ENCODE measurements at regions not wholly inside any gene's neighbourhood (a gene's known extent, or its start where the extent isn't known, plus 50 kb on each side); places are given as distances from the start of the nearest gene placed in this dataset.

DNA sequence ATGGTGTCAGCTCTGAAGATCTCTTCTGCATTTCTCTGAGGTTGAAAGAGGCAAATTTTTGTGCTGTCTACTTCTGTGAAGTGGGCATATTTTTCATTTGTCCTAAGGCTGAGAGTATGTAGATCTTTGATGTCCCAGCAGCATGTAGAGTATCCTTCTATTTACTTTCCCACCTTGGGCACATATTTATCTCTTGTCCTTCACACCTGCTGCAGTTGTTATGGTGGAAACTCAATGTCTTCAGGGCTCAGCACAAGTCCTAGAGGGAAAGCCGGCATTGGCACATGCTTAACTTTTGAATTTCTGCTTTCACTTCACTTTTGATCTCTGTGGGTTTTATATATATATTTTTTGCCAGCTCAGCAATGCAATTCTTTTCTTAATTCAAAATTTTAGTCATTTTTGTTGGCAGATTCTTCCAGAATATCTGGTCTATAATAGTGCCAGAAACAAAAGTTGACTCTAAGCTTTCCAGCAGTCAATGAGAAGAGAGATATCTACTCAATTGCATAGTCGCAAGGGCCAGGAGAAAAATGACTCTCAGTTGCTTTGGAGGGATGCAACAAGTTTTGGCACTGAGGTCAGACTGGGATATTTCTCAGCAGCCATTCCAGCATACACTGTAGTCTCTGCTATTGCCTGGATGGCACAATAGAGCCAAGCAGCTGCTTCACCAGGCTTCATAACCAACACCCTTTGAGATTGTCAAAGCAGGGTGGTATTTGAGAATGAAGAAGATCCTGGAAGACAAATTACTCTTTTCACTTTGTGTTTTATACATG, 127.8 kb upstream of the FAT1 start:
- ATAC-seq (no peak), DNase-seq (no peak)
- H3K9me3 ChIP-seq = no peaks in the 10 kb centered on the region
- intact Hi-C loops (cut with DNase I) = no loop called here
- no peaks in the 10 kb centered on the region for H3K4me1 ChIP-seq
- 85% methylated on average over 2 of the region's 2 CpGs for WGBS (ENCODE audit: insufficient coverage, low coverage, low lambda C conversion rate, missing lambda C conversion rate)
- H3K27me3 ChIP-seq = no peaks in the 10 kb centered on the region
- TF ChIP-seq POLR2A (IDR thresholded peaks at IDR 0.05) = no peak
- TF ChIP-seq, protein P1, sequence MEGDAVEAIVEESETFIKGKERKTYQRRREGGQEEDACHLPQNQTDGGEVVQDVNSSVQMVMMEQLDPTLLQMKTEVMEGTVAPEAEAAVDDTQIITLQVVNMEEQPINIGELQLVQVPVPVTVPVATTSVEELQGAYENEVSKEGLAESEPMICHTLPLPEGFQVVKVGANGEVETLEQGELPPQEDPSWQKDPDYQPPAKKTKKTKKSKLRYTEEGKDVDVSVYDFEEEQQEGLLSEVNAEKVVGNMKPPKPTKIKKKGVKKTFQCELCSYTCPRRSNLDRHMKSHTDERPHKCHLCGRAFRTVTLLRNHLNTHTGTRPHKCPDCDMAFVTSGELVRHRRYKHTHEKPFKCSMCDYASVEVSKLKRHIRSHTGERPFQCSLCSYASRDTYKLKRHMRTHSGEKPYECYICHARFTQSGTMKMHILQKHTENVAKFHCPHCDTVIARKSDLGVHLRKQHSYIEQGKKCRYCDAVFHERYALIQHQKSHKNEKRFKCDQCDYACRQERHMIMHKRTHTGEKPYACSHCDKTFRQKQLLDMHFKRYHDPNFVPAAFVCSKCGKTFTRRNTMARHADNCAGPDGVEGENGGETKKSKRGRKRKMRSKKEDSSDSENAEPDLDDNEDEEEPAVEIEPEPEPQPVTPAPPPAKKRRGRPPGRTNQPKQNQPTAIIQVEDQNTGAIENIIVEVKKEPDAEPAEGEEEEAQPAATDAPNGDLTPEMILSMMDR (IDR thresholded peaks at IDR 0.05) = no peak
- no peak overlapping the region for H3K27ac ChIP-seq
- H3K4me3 ChIP-seq = no peak overlapping the region
- no peaks in the 10 kb centered on the region for H3K36me3 ChIP-seq

DNA sequence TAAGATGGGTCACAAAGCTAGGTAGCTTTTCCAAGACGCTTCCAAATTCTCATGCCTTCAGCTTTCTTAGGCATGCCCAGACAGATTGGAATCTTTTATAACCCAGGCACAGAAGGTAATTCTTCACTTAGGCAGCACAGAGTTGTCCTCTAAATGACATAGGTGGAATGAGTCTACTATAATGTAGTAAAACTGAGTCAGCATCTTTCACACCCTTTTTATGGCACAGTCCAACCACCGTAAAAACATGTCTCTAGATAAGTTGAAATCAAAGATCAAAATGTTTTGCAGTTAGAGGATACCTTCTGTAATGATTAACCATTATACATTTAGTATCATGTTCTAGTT, 128.4 kb upstream of the FAT1 start:
- TF ChIP-seq POLR2A (IDR thresholded peaks at IDR 0.05) = no peak
- TF ChIP-seq, protein P1 (IDR thresholded peaks at IDR 0.05) = no peak
- intact Hi-C loops (cut with DNase I) = no loop called here
- Histone ChIP-seq H3K36me3 (no peaks in the 10 kb centered on the region), H3K9me3 (no peaks in the 10 kb centered on the region), H3K4me3 (no peak overlapping the region), H3K4me1 (no peaks in the 10 kb centered on the region), H3K27ac (no peak overlapping the region), H3K27me3 (no peaks in the 10 kb centered on the region)
- no peak for DNase-seq
- WGBS (ENCODE audit: insufficient coverage, low coverage, low lambda C conversion rate, missing lambda C conversion rate) = 47% methylated on average over 2 of the region's 2 CpGs
- no peak for ATAC-seq

DNA sequence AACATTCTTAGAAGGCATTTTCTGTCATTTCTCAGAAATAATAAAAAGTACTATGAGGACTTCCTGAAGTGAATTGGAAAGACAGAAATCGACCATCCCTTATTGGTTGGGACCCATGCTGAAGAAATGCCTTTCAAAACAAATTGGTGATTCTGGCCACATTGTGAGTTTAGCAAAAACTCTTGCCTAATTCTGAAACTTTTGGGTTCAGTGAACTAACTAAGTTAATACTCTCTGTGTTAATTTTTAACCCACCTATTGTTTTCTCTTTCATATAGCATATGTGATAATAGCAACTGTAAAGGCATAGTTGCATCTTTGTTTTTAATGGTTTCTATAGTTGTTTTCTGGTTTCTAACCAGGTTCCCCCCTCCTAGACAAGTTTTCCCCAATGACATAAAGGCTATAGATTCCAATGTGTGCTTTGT, 129.3 kb upstream of the FAT1 start:
- H3K9me3 ChIP-seq = no peaks in the 10 kb centered on the region
- WGBS (ENCODE audit: insufficient coverage, low coverage, low lambda C conversion rate, missing lambda C conversion rate) = 33% methylated on average over 1 of the region's 1 CpG
- H3K27ac ChIP-seq = no peak overlapping the region
- DNase-seq = no peak
- intact Hi-C loops (cut with DNase I) = no loop called here
- no peaks in the 10 kb centered on the region for H3K36me3 ChIP-seq
- no peak for ATAC-seq
- H3K27me3 ChIP-seq = no peaks in the 10 kb centered on the region
- H3K4me3 ChIP-seq = no peak overlapping the region
- TF ChIP-seq, protein P1 (IDR thresholded peaks at IDR 0.05) = no peak
- TF ChIP-seq POLR2A (IDR thresholded peaks at IDR 0.05) = no peak
- H3K4me1 ChIP-seq = no peaks in the 10 kb centered on the region

DNA sequence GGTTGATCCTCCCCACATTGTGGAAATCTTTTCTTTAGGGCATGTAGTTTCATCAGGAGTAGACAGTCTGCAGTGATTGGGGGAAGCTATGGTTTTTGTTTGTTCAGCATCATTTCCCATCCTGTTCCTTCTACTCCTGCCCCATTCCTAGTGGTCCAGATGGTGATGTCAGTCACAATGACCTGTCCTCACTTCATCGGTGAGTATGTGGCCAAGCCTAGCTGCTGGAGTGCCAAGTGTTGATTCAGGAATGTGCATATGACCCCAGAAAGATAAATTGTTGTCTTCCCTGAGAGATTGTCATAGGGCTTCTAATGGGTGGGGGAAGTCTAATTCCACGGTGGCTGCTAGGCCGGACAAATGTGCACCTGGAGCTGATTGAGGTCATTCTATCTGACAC, 130.6 kb upstream of the FAT1 start:
- 95% methylated on average over 3 of the region's 3 CpGs for WGBS (ENCODE audit: insufficient coverage, low coverage, low lambda C conversion rate, missing lambda C conversion rate)
- H3K27me3 ChIP-seq = no peaks in the 10 kb centered on the region
- no peaks in the 10 kb centered on the region for H3K9me3 ChIP-seq
- H3K4me1 ChIP-seq = no peaks in the 10 kb centered on the region
- H3K27ac ChIP-seq = no peak overlapping the region
- TF ChIP-seq POLR2A (IDR thresholded peaks at IDR 0.05) = no peak
- TF ChIP-seq, protein P1 (IDR thresholded peaks at IDR 0.05) = no peak
- DNase-seq (no peak), ATAC-seq (no peak)
- intact Hi-C loops (cut with DNase I) = no loop called here
- H3K4me3 ChIP-seq = no peak overlapping the region
- no peaks in the 10 kb centered on the region for H3K36me3 ChIP-seq
